Activated T-helper 17 cell treated with anti-CD3 and anti-CD28 coated beads, Interleukin-2, amount 50 U/mL, for 72 hours (primary cell): ENCODE measurements at regions not wholly inside any gene's neighbourhood (a gene's known extent, or its start where the extent isn't known, plus 50 kb on each side); places are given as distances from the start of the nearest gene placed in this dataset.
A peak's percentile ranks its signal among the peaks of the same experiment; 100 is the strongest.

Experiments
- ATAC-seq: fragments of 150-1000 bp; cut with Tn5 transposase; replicated peaks from 2 replicates; pipeline ENCODE4 v1.10.0; 2021; ENCODE audit warnings: mild to moderate bottlenecking, moderate library complexity
- H3K27ac Mint-ChIP-seq: one replicate; pipeline ENCODE4 v1.8.0; 2022; ENCODE audit warnings: mixed read lengths
- H3K27me3 Mint-ChIP-seq: one replicate; pipeline ENCODE4 v1.8.0; 2022; ENCODE audit warnings: mixed read lengths
- H3K36me3 Mint-ChIP-seq: one replicate; pipeline ENCODE4 v1.8.0; 2022; ENCODE audit warnings: low read depth, mild to moderate bottlenecking, mixed read lengths
- H3K4me1 Mint-ChIP-seq: one replicate; pipeline ENCODE4 v1.8.0; 2022; ENCODE audit warnings: mixed read lengths
- H3K4me3 Mint-ChIP-seq: one replicate; pipeline ENCODE4 v1.8.0; 2022; ENCODE audit warnings: mild to moderate bottlenecking, mixed read lengths
- H3K9me3 Mint-ChIP-seq: one replicate; pipeline ENCODE4 v1.8.0; 2022; ENCODE audit warnings: mixed read lengths

DNA sequence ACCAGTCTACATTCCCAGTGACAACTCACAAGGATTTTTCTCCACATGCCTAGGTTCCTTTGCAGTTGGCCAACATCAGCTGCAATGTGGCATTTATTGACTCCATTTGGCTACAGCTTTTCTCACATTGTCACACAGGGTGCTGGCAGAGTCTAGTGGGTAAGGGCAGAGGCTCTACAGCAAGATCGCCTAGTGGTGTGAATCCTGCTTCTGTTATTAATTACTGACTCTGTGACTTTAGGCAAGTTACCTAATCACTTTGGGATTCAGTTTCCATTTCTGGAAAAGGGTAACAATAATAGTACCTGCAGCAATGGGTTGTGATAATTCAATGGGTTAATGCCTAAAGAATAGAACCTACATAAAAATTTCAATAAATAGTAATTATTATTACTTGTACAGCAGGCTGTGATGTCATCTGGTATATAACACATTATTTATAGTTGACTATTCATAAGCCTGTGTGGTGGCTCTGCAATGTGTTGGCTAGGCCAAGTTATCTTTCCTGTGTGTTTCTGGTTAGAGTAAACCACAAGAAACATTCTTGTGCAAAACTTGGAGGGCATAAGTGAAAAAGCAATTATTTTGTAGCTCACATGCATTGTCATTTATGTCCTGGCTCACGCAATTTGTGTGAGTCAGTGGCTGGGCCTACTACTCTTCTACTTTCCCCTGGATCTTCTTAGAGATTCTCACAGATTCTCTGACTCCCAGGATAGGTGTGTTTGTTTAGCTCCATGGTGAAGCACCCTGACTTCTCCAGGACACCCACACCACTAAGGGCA lies 59.5 kb downstream of the PTGS2 start:
- no peak overlapping the region for H3K27ac Mint-ChIP-seq
- H3K4me1 Mint-ChIP-seq, result peaks cover 15% of the 10 kb centered on the region
- peak; percentile 54 for ATAC-seq
- H3K4me3 Mint-ChIP-seq, result no peak overlapping the region
- peaks cover 3% of the 10 kb centered on the region for H3K27me3 Mint-ChIP-seq
- no peaks in the 10 kb centered on the region for H3K36me3 Mint-ChIP-seq
- no peaks in the 10 kb centered on the region for H3K9me3 Mint-ChIP-seq

- H3K36me3 Mint-ChIP-seq, result no peaks in the 10 kb centered on the region
- no peaks in the 10 kb centered on the region for H3K9me3 Mint-ChIP-seq
- H3K27me3 Mint-ChIP-seq, result no peaks in the 10 kb centered on the region
- H3K4me3 Mint-ChIP-seq, result peak overlapping the region; percentile 59
- H3K4me1 Mint-ChIP-seq, result peaks cover 24% of the 10 kb centered on the region
- peak; percentile 92 for ATAC-seq
- no peak overlapping the region for H3K27ac Mint-ChIP-seq
Measured at GRCh38 chr1:186618401-186619170, 61.6 kb downstream of the PTGS2 start.

GRCh38 chr1:186617926-186618325 lies 62.3 kb downstream of the PTGS2 start:
- no peaks in the 10 kb centered on the region for H3K27me3 Mint-ChIP-seq
- no peaks in the 10 kb centered on the region for H3K9me3 Mint-ChIP-seq
- peak overlapping the region; percentile 59 for H3K4me3 Mint-ChIP-seq
- peaks cover 24% of the 10 kb centered on the region for H3K4me1 Mint-ChIP-seq
- H3K36me3 Mint-ChIP-seq, result no peaks in the 10 kb centered on the region
- peak overlapping the region; percentile 7 for H3K27ac Mint-ChIP-seq
- no peak for ATAC-seq

DNA sequence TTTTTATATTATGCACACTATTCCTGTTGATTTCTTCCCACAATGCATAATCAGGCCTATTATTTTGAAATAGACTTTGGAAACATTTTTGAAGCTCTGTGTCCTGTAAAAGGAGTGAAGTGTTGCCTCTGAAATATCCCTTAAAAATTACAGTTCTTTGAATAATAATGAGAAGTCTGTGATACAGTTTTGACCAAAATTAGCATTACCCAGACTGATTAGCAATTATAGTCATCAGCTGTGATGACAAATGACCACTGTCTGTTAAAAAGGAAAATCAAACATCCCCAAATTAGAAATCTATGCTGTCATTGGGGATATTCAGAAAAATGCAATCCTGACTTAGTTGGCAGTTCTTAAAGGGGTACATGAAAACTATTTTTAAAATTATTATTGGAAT lies 63.7 kb downstream of the PTGS2 start:
- H3K27ac Mint-ChIP-seq, result no peak overlapping the region
- no peaks in the 10 kb centered on the region for H3K36me3 Mint-ChIP-seq
- peaks cover 24% of the 10 kb centered on the region for H3K4me1 Mint-ChIP-seq
- H3K9me3 Mint-ChIP-seq, result no peaks in the 10 kb centered on the region
- no peaks in the 10 kb centered on the region for H3K27me3 Mint-ChIP-seq
- no peak overlapping the region for H3K4me3 Mint-ChIP-seq
- no peak for ATAC-seq

- H3K27me3 Mint-ChIP-seq, result no peaks in the 10 kb centered on the region
- H3K9me3 Mint-ChIP-seq, result no peaks in the 10 kb centered on the region
- no peak overlapping the region for H3K27ac Mint-ChIP-seq
- peaks cover 21% of the 10 kb centered on the region for H3K4me1 Mint-ChIP-seq
- no peaks in the 10 kb centered on the region for H3K36me3 Mint-ChIP-seq
- H3K4me3 Mint-ChIP-seq, result no peak overlapping the region
- ATAC-seq, result no peak
Measured at GRCh38 chr1:186615332-186615731, 64.9 kb downstream of the PTGS2 start.

- H3K36me3 Mint-ChIP-seq, result no peaks in the 10 kb centered on the region
- ATAC-seq, result no peak
- no peak overlapping the region for H3K4me3 Mint-ChIP-seq
- H3K9me3 Mint-ChIP-seq, result no peaks in the 10 kb centered on the region
- peaks cover 9% of the 10 kb centered on the region for H3K27me3 Mint-ChIP-seq
- peaks cover 9% of the 10 kb centered on the region for H3K4me1 Mint-ChIP-seq
- H3K27ac Mint-ChIP-seq, result no peak overlapping the region
Measured at GRCh38 chr1:186611156-186611555, 69.1 kb downstream of the PTGS2 start.

DNA sequence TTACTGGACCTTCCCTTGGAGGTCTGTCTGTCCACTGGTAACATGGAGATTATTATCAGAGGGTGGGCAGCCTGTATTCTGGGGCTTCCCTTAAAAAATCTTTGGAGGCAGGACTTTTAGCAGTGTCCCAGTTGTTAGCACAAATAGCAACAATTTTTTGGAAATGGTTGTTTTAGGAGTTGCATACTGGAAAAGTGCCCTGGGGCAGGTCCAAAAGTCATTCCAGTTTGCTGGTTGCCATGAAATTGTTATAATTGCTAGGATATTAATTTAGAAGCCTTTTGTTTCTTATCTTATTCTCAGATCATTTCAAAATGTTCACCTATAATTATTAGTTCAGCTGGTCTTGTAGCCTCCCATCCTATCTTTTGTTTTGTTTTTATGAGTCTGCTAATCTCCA lies 71.0 kb downstream of the PTGS2 start:
- no peak overlapping the region for H3K4me3 Mint-ChIP-seq
- H3K9me3 Mint-ChIP-seq, result no peaks in the 10 kb centered on the region
- H3K27me3 Mint-ChIP-seq, result peaks cover 17% of the 10 kb centered on the region
- H3K4me1 Mint-ChIP-seq, result no peaks in the 10 kb centered on the region
- no peak overlapping the region for H3K27ac Mint-ChIP-seq
- H3K36me3 Mint-ChIP-seq, result no peaks in the 10 kb centered on the region
- ATAC-seq, result no peak

- no peaks in the 10 kb centered on the region for H3K4me1 Mint-ChIP-seq
Measured at GRCh38 chr1:186605762-186606350, 74.4 kb downstream of the PTGS2 start.

GRCh38 chr1:186595969-186596368 lies 84.3 kb downstream of the PTGS2 start:
- Mint-ChIP-seq H3K36me3 (no peaks in the 10 kb centered on the region), H3K4me3 (no peak overlapping the region), H3K4me1 (peaks cover 5% of the 10 kb centered on the region), H3K27ac (no peak overlapping the region), H3K27me3 (peaks cover 11% of the 10 kb centered on the region), H3K9me3 (peaks cover 8% of the 10 kb centered on the region)
- ATAC-seq, result peak; percentile 68

More at GRCh38 chr1:186605762-186606350, 74.4 kb downstream of the PTGS2 start:
- no peaks in the 10 kb centered on the region for H3K9me3 Mint-ChIP-seq
- no peak overlapping the region for H3K27ac Mint-ChIP-seq
- peaks cover 21% of the 10 kb centered on the region for H3K27me3 Mint-ChIP-seq
- H3K36me3 Mint-ChIP-seq, result no peaks in the 10 kb centered on the region
- H3K4me3 Mint-ChIP-seq, result no peak overlapping the region
- peak; percentile 37 for ATAC-seq

- Mint-ChIP-seq H3K9me3 (no peaks in the 10 kb centered on the region), H3K36me3 (no peaks in the 10 kb centered on the region), H3K27ac (no peak overlapping the region), H3K4me3 (no peak overlapping the region), H3K4me1 (no peaks in the 10 kb centered on the region), H3K27me3 (no peaks in the 10 kb centered on the region)
- ATAC-seq, result peak; percentile 37
Measured at GRCh38 chr1:186578325-186579016, 101.8 kb downstream of the PTGS2 start.

GRCh38 chr1:186577633-186578032 lies 102.6 kb downstream of the PTGS2 start:
- Mint-ChIP-seq H3K27ac (no peak overlapping the region), H3K4me3 (no peak overlapping the region), H3K27me3 (no peaks in the 10 kb centered on the region), H3K4me1 (no peaks in the 10 kb centered on the region), H3K9me3 (no peaks in the 10 kb centered on the region), H3K36me3 (no peaks in the 10 kb centered on the region)
- no peak for ATAC-seq

- no peak overlapping the region for H3K27ac Mint-ChIP-seq
- no peaks in the 10 kb centered on the region for H3K36me3 Mint-ChIP-seq
- no peaks in the 10 kb centered on the region for H3K27me3 Mint-ChIP-seq
- H3K4me3 Mint-ChIP-seq, result no peak overlapping the region
- ATAC-seq, result no peak
- H3K9me3 Mint-ChIP-seq, result no peaks in the 10 kb centered on the region
- H3K4me1 Mint-ChIP-seq, result no peaks in the 10 kb centered on the region
Measured at GRCh38 chr1:186577216-186577615, 103.0 kb downstream of the PTGS2 start.

- Mint-ChIP-seq H3K36me3 (no peaks in the 10 kb centered on the region), H3K4me1 (peaks cover 6% of the 10 kb centered on the region), H3K4me3 (no peak overlapping the region), H3K27me3 (no peaks in the 10 kb centered on the region), H3K27ac (no peak overlapping the region), H3K9me3 (no peaks in the 10 kb centered on the region)
- ATAC-seq, result no peak
Measured at GRCh38 chr1:186575348-186575747, 104.9 kb downstream of the PTGS2 start.

- H3K9me3 Mint-ChIP-seq, result no peaks in the 10 kb centered on the region
- H3K27ac Mint-ChIP-seq, result no peak overlapping the region
- H3K27me3 Mint-ChIP-seq, result no peaks in the 10 kb centered on the region
Measured at GRCh38 chr1:186574926-186575325, 105.3 kb downstream of the PTGS2 start.

More at GRCh38 chr1:186574926-186575325, 105.3 kb downstream of the PTGS2 start:
- Mint-ChIP-seq H3K4me1 (peaks cover 6% of the 10 kb centered on the region), H3K36me3 (no peaks in the 10 kb centered on the region), H3K4me3 (no peak overlapping the region)
- no peak for ATAC-seq
